SIG-M5 (cell line): ENCODE measurements at regions not wholly inside any gene's neighbourhood (a gene's known extent, or its start where the extent isn't known, plus 50 kb on each side); places are given as distances from the start of the nearest gene placed in this dataset.

Experiments
- DNase-seq: peaks from one replicate; lab custom pipeline; 2025; lab: John Stamatoyannopoulos, UW

GRCh38 chr4:36394352-36394903 is 113.0 kb downstream of the DTHD1 start:
- DNase-seq, result no peak

DNA sequence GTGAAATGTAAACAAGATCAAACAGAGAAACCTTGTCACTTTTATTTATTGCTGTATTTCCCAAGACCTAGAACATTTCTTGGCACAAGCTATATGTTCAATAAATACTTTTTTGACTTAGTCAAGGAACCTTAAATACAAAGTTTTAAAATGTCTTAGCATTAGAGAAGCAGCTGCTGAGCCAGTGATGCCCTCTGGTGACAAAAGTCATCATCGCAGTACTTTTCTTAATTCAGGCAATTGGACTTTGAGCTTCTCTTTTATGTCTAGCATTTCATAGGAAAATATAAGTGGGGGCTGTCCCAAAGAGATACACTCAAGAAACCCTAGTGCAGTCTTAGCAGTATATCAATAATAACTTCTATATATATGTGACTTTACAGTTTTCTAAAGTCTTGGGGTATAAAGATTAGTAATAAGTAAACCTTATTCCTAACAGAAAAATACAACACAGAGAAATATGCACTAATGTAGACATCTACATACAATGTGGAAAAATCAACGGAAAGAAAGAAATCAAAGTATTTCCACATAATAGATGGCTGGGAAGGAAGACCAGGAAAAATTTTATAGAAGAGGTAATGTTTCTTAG is 118.4 kb downstream of the DTHD1 start:
- no peak for DNase-seq

GRCh38 chr4:36402008-36402758 is 120.8 kb downstream of the DTHD1 start:
- no peak for DNase-seq

- no peak for DNase-seq
Observed at GRCh38 chr4:36411338-36411737, 129.9 kb downstream of the DTHD1 start.

DNA sequence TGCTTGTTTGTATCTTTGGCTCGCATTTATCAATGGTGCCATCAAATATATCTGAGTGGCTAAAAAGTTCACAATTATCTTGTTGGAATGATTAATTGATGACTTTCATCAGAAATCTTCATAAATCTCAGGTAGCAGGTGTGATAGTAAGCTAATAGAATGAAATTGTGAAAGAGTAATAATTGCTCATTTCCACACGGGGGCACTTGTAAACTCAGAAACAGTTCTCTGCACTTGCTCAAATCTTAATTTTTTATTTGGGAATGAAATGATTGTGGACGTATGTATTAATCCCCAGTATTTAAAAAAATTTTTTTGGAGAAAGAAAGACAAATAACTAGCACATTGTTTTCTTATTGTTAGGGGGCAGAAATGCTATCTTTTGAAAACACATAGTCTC is 132.8 kb downstream of the DTHD1 start:
- DNase-seq, result no peak

- no peak for DNase-seq
Observed at GRCh38 chr4:36417146-36417545, 135.7 kb downstream of the DTHD1 start.

GRCh38 chr4:36420111-36420679 is 138.8 kb downstream of the DTHD1 start:
- DNase-seq, result no peak

- DNase-seq, result no peak
Observed at GRCh38 chr4:36422607-36423006, 141.2 kb downstream of the DTHD1 start.

- DNase-seq, result no peak
Observed at GRCh38 chr4:36426741-36427140, 145.3 kb downstream of the DTHD1 start.

- DNase-seq, result no peak
Observed at GRCh38 chr4:36427696-36428095, 146.3 kb downstream of the DTHD1 start.

- no peak for DNase-seq
Observed at GRCh38 chr4:36432586-36432985, 151.2 kb downstream of the DTHD1 start.

GRCh38 chr4:36439556-36439955 is 158.1 kb downstream of the DTHD1 start:
- DNase-seq, result no peak

GRCh38 chr4:36445480-36445879 is 164.1 kb downstream of the DTHD1 start:
- no peak for DNase-seq

DNA sequence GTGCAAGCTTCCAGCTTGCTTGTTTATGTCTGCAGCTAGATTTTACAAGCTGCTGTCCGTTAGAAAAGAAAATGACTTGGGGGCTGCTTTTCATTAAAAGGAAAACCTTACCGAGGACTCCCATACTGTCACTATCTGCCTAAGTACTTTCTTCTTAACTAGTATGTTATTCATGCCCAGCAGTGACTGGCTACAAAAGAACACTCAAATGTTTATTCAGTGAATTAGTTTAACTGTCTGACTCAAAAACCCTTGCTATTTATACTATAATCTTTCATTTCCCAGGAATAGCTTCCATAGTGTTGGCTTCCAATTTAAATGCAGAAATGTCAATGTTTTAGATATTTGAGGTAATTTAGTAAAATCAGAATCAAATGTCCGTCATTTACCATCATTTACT is 164.9 kb downstream of the DTHD1 start:
- no peak for DNase-seq

DNA sequence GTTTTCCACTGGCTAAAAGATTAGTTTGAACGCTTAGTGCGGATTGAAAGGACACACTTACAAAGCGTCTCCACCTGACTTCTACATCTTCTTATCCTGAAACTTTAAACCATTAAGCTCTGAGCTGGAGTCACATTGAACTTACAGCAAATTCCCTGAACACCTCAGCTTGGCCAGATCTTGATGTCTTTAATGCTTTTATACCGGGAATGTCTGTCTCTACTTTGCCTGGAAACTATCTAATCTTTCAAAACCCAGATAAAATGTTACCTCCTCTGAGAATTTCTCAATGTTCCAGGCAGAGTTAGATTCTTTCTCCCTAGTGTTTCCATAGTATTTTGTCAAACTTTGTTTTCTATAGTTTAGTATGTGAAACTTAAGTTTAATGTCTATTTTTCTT is 179.9 kb downstream of the DTHD1 start:
- no peak for DNase-seq

DNA sequence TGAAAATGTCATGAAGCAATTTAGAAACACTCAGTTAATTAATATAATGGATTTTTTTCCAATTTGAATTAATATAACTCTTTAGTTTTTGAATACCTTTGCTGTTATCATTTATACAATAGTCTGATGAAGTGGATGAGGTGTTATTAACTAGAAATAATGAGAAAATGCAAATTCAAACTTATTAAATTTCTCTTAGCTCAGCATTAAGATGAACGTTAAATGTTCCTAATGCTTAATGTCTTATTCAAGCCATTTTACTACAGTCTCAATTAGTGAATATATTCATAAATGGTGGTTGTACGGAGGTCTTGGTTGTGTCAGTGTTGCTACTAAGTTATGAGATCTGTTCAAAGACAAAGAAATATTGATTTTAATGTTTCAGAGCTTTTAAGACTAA is 186.3 kb downstream of the DTHD1 start:
- DNase-seq, result no peak

GRCh38 chr4:36471903-36472302 is 190.5 kb downstream of the DTHD1 start:
- no peak for DNase-seq

- DNase-seq, result no peak
Observed at GRCh38 chr4:36476135-36476534, 194.7 kb downstream of the DTHD1 start.

DNA sequence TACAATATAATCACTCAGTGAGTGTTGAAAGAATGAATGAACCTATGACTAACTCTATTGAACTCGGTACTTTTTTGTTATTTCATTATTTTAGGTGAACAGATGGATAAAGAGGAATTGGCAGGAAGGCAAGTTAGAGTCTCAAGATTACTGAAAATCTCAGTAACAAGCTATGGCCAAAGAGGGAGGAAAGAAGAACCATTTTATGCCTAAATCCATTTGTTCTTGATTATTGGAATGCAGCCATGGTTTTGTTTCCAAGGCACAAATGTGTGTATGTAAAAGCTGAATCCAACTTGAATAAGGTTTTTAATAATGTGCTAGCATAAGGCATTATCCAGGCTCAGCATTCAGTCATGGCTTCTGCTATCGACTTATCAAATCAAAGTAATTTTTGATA is 196.4 kb downstream of the DTHD1 start:
- no peak for DNase-seq

- no peak for DNase-seq
Observed at GRCh38 chr4:36485885-36486284, 204.5 kb downstream of the DTHD1 start.

DNA sequence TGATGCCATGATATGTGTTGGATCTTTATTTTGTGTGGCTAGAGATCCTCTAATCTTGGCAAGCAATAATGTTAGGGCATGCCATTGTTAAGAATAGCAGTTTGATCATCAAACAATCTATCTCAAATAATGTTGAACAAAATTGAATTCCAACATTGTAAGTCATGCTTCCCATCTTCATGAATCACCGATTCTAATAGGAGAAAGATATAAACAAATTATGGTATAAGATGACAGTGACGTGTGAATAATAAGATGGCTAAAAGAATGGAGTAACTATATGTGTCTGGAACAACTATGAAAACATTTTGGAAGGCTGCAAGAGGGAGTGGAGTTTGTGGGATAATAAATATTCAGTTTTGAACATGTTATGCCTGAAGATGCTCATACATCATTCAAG is 208.4 kb downstream of the DTHD1 start:
- DNase-seq, result no peak

DNA sequence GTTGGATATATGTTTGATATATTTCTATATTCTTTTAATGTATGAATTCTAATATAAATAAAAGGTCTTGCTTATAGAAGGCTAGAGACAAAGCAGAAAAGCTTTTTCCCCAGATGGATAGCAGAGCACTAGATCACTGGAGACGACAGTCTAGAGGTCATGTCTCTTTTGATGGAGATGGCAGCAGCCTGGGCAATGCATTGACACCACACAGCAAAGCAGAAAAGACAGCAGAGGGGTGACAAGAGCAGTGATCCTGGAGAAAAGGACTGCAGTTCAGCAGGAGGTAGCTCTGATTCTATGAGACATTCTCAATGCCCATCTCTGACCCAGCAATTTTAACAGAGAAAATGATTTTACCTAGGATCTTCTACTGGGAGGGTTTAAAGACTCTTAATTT is 210.6 kb downstream of the DTHD1 start:
- DNase-seq, result no peak

- DNase-seq, result no peak
Observed at GRCh38 chr4:36492590-36492989, 211.2 kb downstream of the DTHD1 start.
